WTC11 (cell line): ENCODE measurements at regions not wholly inside any gene's neighbourhood (a gene's known extent, or its start where the extent isn't known, plus 50 kb on each side); places are given as distances from the start of the nearest gene placed in this dataset.

ENCODE experiments used
- ATAC-seq: fragments of 200-7000 bp; cut with Tn5 transposase; 2 replicates; pipeline ENCODE4 v1.10.0; 2021; ENCODE audit warnings: mild to moderate bottlenecking, moderate library complexity
- CTCF ChIA-PET: fragments of 300-600 bp; sonication (Branson Sonifier 250); formaldehyde crosslinking; loops from one replicate; lab custom pipeline; 2021; ENCODE audit warnings: antibody characterized with exemption; lab: Charles Lee
- POLR2A ChIA-PET: fragments of 350-600 bp; sonication (Branson Sonifier 250); formaldehyde crosslinking; loops from one replicate; lab custom pipeline; 2021; ENCODE audit warnings: antibody characterized with exemption; lab: Charles Lee
- DNase-seq: peaks from one replicate; pipeline ENCODE4 v3.0.0; 2021; ENCODE audit warnings: low spot score
- H3K27ac Mint-ChIP-seq: 2 replicates; pipeline ENCODE4 v1.8.0; 2021; ENCODE audit warnings: mixed read lengths
- H3K27me3 Mint-ChIP-seq: 2 replicates; pipeline ENCODE4 v1.8.0; 2021; ENCODE audit warnings: low read depth, mild to moderate bottlenecking, moderate library complexity, mixed read lengths
- H3K36me3 Mint-ChIP-seq: 2 replicates; pipeline ENCODE4 v1.8.0; 2021; ENCODE audit warnings: mixed read lengths
- H3K4me1 Mint-ChIP-seq: 2 replicates; pipeline ENCODE4 v1.8.0; 2022; ENCODE audit warnings: mixed read lengths
- H3K4me3 Mint-ChIP-seq: 2 replicates; pipeline ENCODE4 v1.8.0; 2021; ENCODE audit warnings: mild to moderate bottlenecking, moderate library complexity, mixed read lengths
- H3K9me3 Mint-ChIP-seq: 2 replicates; pipeline ENCODE4 v1.8.0; 2021; ENCODE audit warnings: mixed read lengths
- AR ChIP-seq: fragments of 250-450 bp; sonication (Bioruptor Pico); IDR thresholded peaks from 2 replicates; pipeline ENCODE4 v1.9.0; 2021; ENCODE audit warnings: mild to moderate bottlenecking
- ATF2 ChIP-seq: sonication (generic); formaldehyde crosslinking; IDR thresholded peaks from 2 replicates; pipeline ENCODE4 v1.8.1; 2022; ENCODE audit warnings: low read depth, missing genetic modification reagents, borderline replicate concordance
- ATF3 ChIP-seq: sonication (generic); formaldehyde crosslinking; conservative IDR thresholded peaks from 2 replicates; pipeline ENCODE4 v1.8.1; 2022; ENCODE audit warnings: mild to moderate bottlenecking, missing genetic modification reagents
- ATF6 ChIP-seq: sonication (generic); formaldehyde crosslinking; IDR thresholded peaks from 2 replicates; pipeline ENCODE4 v1.8.1; 2023; ENCODE audit warnings: mild to moderate bottlenecking, missing genetic modification reagents
- CDX4 ChIP-seq: fragments of 250-450 bp; sonication (Bioruptor Pico); IDR thresholded peaks from 2 replicates; pipeline ENCODE4 v1.9.0; 2021; ENCODE audit warnings: moderate library complexity, mild to moderate bottlenecking, inconsistent platforms, borderline replicate concordance
- ELF4 ChIP-seq: sonication (generic); formaldehyde crosslinking; IDR thresholded peaks from 2 replicates; pipeline ENCODE4 v1.8.1; 2022; ENCODE audit warnings: low read depth, mild to moderate bottlenecking, moderate library complexity, missing genetic modification reagents
- FOXP1 ChIP-seq: sonication (generic); formaldehyde crosslinking; IDR thresholded peaks from 2 replicates; pipeline ENCODE4 v1.8.0; 2022; ENCODE audit warnings: missing genetic modification reagents, mild to moderate bottlenecking, moderate library complexity, borderline replicate concordance
- GABPB1 ChIP-seq: sonication (generic); formaldehyde crosslinking; IDR thresholded peaks from 2 replicates; pipeline ENCODE4 v1.8.1; 2023; ENCODE audit warnings: mild to moderate bottlenecking, missing genetic modification reagents
- HMGXB4 ChIP-seq: sonication (generic); formaldehyde crosslinking; IDR thresholded peaks from 2 replicates; pipeline ENCODE4 v1.8.1; 2023; ENCODE audit warnings: mild to moderate bottlenecking, moderate library complexity, missing genetic modification reagents
- MXD4 ChIP-seq: fragments of 250-450 bp; sonication (Bioruptor Pico); IDR thresholded peaks from 2 replicates; pipeline ENCODE4 v1.8.0; 2021; ENCODE audit warnings: mild to moderate bottlenecking, moderate library complexity, borderline replicate concordance
- RORB ChIP-seq: fragments of 250-450 bp; sonication (Bioruptor Pico); IDR thresholded peaks from 2 replicates; pipeline ENCODE4 v1.9.0; 2021; ENCODE audit warnings: mild to moderate bottlenecking
- SMAD3 ChIP-seq: sonication (generic); formaldehyde crosslinking; IDR thresholded peaks from 2 replicates; pipeline ENCODE4 v1.8.0; 2022; ENCODE audit warnings: missing genetic modification reagents, mild to moderate bottlenecking, borderline replicate concordance
- STAT6 ChIP-seq: sonication (generic); formaldehyde crosslinking; conservative IDR thresholded peaks from 2 replicates; pipeline ENCODE4 v1.8.1; 2023; ENCODE audit warnings: mild to moderate bottlenecking, low read depth, missing genetic modification reagents, moderate library complexity
- ZNF263 ChIP-seq: sonication (generic); formaldehyde crosslinking; IDR thresholded peaks from 2 replicates; pipeline ENCODE4 v1.8.1; 2022; ENCODE audit warnings: low read depth, mild to moderate bottlenecking, moderate library complexity, missing genetic modification reagents
- ZNF396 ChIP-seq: fragments of 250-450 bp; sonication (Bioruptor Pico); IDR thresholded peaks from 2 replicates; pipeline ENCODE4 v1.8.0; 2021; ENCODE audit warnings: mild to moderate bottlenecking, moderate library complexity, borderline replicate concordance
- ZNF416 ChIP-seq: fragments of 250-450 bp; sonication (Bioruptor Pico); IDR thresholded peaks from 2 replicates; pipeline ENCODE4 v1.9.0; 2021; ENCODE audit warnings: mild to moderate bottlenecking, inconsistent platforms
- ZNF671 ChIP-seq: fragments of 250-450 bp; sonication (Bioruptor Pico); IDR thresholded peaks from 2 replicates; pipeline ENCODE4 v1.8.0; 2021; ENCODE audit warnings: mild to moderate bottlenecking
- ZSCAN18 ChIP-seq: fragments of 250-450 bp; sonication (Bioruptor Pico); IDR thresholded peaks from 2 replicates; pipeline ENCODE4 v2.1.2; 2022; ENCODE audit warnings: mild to moderate bottlenecking, moderate library complexity

- TF ChIP-seq ZNF671 (no peak), ZNF263 (CRISPR knock-in tag) (no peak), SMAD3 (CRISPR knock-in tag) (no peak), GABPB1 (CRISPR knock-in tag) (no peak), ZNF396 (CRISPR knock-in tag) (no peak), MXD4 (CRISPR knock-in tag) (no peak), STAT6 (no peak), RORB (CRISPR knock-in tag) (no peak), ZSCAN18 (CRISPR knock-in tag) (no peak), AR (CRISPR knock-in tag) (no peak)
Measured at GRCh38 chr17:51423421-51424160, 163.2 kb downstream of the UTP18 start (continued).

GRCh38 chr17:51425773-51426172, 165.4 kb downstream of the UTP18 start:
- H3K4me1 Mint-ChIP-seq, result peaks cover 10% of the 10 kb centered on the region
- peaks cover 4% of the 10 kb centered on the region; the same call in 1 of the 2 replicates for H3K27me3 Mint-ChIP-seq
- H3K27ac Mint-ChIP-seq, result no peak overlapping the region
- H3K4me3 Mint-ChIP-seq, result no peak overlapping the region
- POLR2A ChIA-PET, result no interaction called here
- peaks cover 32% of the 10 kb centered on the region for H3K9me3 Mint-ChIP-seq
- H3K36me3 Mint-ChIP-seq, result peaks cover 12% of the 10 kb centered on the region
- ATAC-seq (no peak), DNase-seq (no peak)
- CTCF ChIA-PET, result no interaction called here
- TF ChIP-seq STAT6 (no peak), ZNF416 (no peak), ATF3 (CRISPR knock-in tag) (no peak), RORB (CRISPR knock-in tag) (no peak), CDX4 (CRISPR knock-in tag) (no peak), ELF4 (no peak), ATF2 (CRISPR knock-in tag) (no peak), ATF6 (CRISPR knock-in tag) (no peak), HMGXB4 (CRISPR knock-in tag) (no peak), FOXP1 (CRISPR knock-in tag) (no peak)
